ENCODE measurements at regions not wholly inside any gene's neighbourhood (a gene's known extent, or its start where the extent isn't known, plus 50 kb on each side); places are given as distances from the start of the nearest gene placed in this dataset.

GRCh38 chr2:19675856-19676460, 225.8 kb downstream of the TTC32 start:
- no peak for DNase-seq

GRCh38 chr2:19675003-19675629, 226.7 kb downstream of the TTC32 start:
- DNase-seq: no peak

GRCh38 chr2:19674051-19675002, 227.5 kb downstream of the TTC32 start:
- DNase-seq: no peak

GRCh38 chr2:19673213-19673791, 228.5 kb downstream of the TTC32 start:
- DNase-seq: no peak

- DNase-seq: no peak
Observed at GRCh38 chr2:19671916-19672315, 229.9 kb downstream of the TTC32 start.

GRCh38 chr2:19671311-19671710, 230.5 kb downstream of the TTC32 start:
- no peak for DNase-seq

- no peak for DNase-seq
Observed at GRCh38 chr2:19670303-19670702, 231.5 kb downstream of the TTC32 start.

- no peak for DNase-seq
Observed at GRCh38 chr2:19669559-19669958, 232.2 kb downstream of the TTC32 start.

GRCh38 chr2:19669126-19669525, 232.7 kb downstream of the TTC32 start:
- no peak for DNase-seq

GRCh38 chr2:19667536-19667949, 234.2 kb downstream of the TTC32 start:
- no peak for DNase-seq

GRCh38 chr2:19667085-19667484, 234.7 kb downstream of the TTC32 start:
- no peak for DNase-seq

GRCh38 chr2:19664646-19665045, 237.1 kb downstream of the TTC32 start:
- no peak for DNase-seq

- no peak for DNase-seq
Observed at GRCh38 chr2:19659024-19659792, 242.6 kb downstream of the TTC32 start.

- no peak for DNase-seq
Observed at GRCh38 chr2:19656011-19656410, 245.8 kb downstream of the TTC32 start.

- DNase-seq: no peak
Observed at GRCh38 chr2:19654310-19655090, 247.3 kb downstream of the TTC32 start.

- DNase-seq: no peak
Observed at GRCh38 chr2:19653509-19653908, 248.3 kb downstream of the TTC32 start.

GRCh38 chr2:19652811-19653210, 249.0 kb downstream of the TTC32 start:
- no peak for DNase-seq

GRCh38 chr2:19651466-19651865, 250.3 kb downstream of the TTC32 start:
- no peak for DNase-seq

- no peak for DNase-seq
Observed at GRCh38 chr2:19649785-19650380, 251.9 kb downstream of the TTC32 start.

- DNase-seq: no peak
Observed at GRCh38 chr2:19649142-19649541, 252.6 kb downstream of the TTC32 start.

- DNase-seq: no peak
Observed at GRCh38 chr2:19648583-19648982, 253.2 kb downstream of the TTC32 start.
